GM12878 (cell line): ENCODE measurements at regions not wholly inside any gene's neighbourhood (a gene's known extent, or its start where the extent isn't known, plus 50 kb on each side); places are given as distances from the start of the nearest gene placed in this dataset.

Experiments
- ATAC-seq: fragments of 200-7000 bp; cut with Tn5 transposase; 3 replicates; pipeline ENCODE4 v1.9.1; 2020; ENCODE audit warnings: mild to moderate bottlenecking, moderate library complexity
- BruUV-seq: library from RNA; stranded (reverse); fragments of 400-500 nt; replicated peaks from 2 replicates; lab custom pipeline; 2021; lab: Mats Ljungman, UMichigan
- CTCF ChIA-PET: fragments of 300-600 bp; sonication (Branson Sonifier 250); formaldehyde crosslinking; extraction: SDS; loops from one replicate; lab custom pipeline; 2021; ENCODE audit warnings: inconsistent platforms; lab: Yijun Ruan, JAX
- POLR2A ChIA-PET: fragments of 350-600 bp; formaldehyde crosslinking; extraction: SDS; loops from one replicate; lab custom pipeline; 2021; ENCODE audit warnings: inconsistent platforms; lab: Charles Lee
- RAD21 ChIA-PET: fragments of 300-600 bp; sonication (Branson Sonifier 250); formaldehyde crosslinking; loops from one replicate; lab custom pipeline; 2023; ENCODE audit warnings: antibody characterized with exemption; ENCODE audit not compliant: unreplicated experiment; lab: Charles Lee
- SMC1A ChIA-PET: fragments of 300-600 bp; sonication (Branson Sonifier 250); formaldehyde crosslinking; loops from one replicate; lab custom pipeline; 2023; ENCODE audit not compliant: unreplicated experiment, uncharacterized antibody; lab: Charles Lee
- DNase-seq: peaks from one replicate; pipeline ENCODE4 v3.0.0-alpha.2; 2011; ENCODE audit warnings: low read depth, low spot score
- FAIRE-seq: peaks from 3 replicates; lab custom pipeline; 2011; peaks lifted over from hg19 to GRCh38; lab: Jason Lieb, UNC
- H2AFZ ChIP-seq: 2 replicates; pipeline ENCODE4 v1.6.0; 2011; ENCODE audit warnings: low read depth, low read length, control low read depth; ENCODE audit not compliant: control insufficient read depth
- H3K27ac ChIP-seq: 2 replicates; pipeline ENCODE4 v1.5.1; 2011; ENCODE audit warnings: control low read depth; ENCODE audit not compliant: control insufficient read depth, insufficient read depth
- H3K27me3 ChIP-seq, 2 experiments: replicated peaks in 1 of 2; 2 replicates each; pipeline versions ENCODE4 v1.6.0 to v1.6.1; 2011; ENCODE audit warnings: low read length in 1 of 2; ENCODE audit not compliant: control insufficient read depth in 2 of 2, insufficient read depth in 2 of 2
- H3K36me3 ChIP-seq, 2 experiments: 2 replicates each; pipeline ENCODE4 v1.5.1; 2011; ENCODE audit warnings: low read length in 1 of 2; ENCODE audit not compliant: control insufficient read depth in 2 of 2, insufficient read depth in 2 of 2
- H3K4me1 ChIP-seq: 2 replicates; pipeline ENCODE4 v1.6.1; 2011; ENCODE audit warnings: mild to moderate bottlenecking, low read length, moderate library complexity, mixed read lengths; ENCODE audit not compliant: control insufficient read depth, insufficient read depth
- H3K4me2 ChIP-seq: 2 replicates; pipeline ENCODE4 v1.6.0; 2011; ENCODE audit warnings: control low read depth; ENCODE audit not compliant: control insufficient read depth, insufficient read depth
- H3K4me3 ChIP-seq: fragments of 200-600 bp; sonication (generic); 2 replicates; pipeline ENCODE4 v1.5.1; 2016
- H3K79me2 ChIP-seq: 2 replicates; pipeline ENCODE4 v1.6.0; 2011; ENCODE audit warnings: low read length; ENCODE audit not compliant: control insufficient read depth, insufficient read depth
- H3K9ac ChIP-seq: 2 replicates; pipeline ENCODE4 v1.8.0; 2011; ENCODE audit warnings: low read length, control low read depth, mixed read lengths; ENCODE audit not compliant: control insufficient read depth, insufficient read depth
- H3K9me3 ChIP-seq: replicated peaks from 3 replicates; pipeline ENCODE4 v1.5.1; 2011; ENCODE audit warnings: mild to moderate bottlenecking, low read length; ENCODE audit not compliant: control insufficient read depth, insufficient read depth
- H4K20me1 ChIP-seq: 2 replicates; pipeline ENCODE4 v1.6.0; 2011; ENCODE audit not compliant: control insufficient read depth, insufficient read depth
- CBX3 ChIP-seq: fragments of 200-600 bp; sonication (generic); IDR thresholded peaks from 2 replicates; pipeline ENCODE4 v1.6.1; 2016; ENCODE audit warnings: low read depth, borderline replicate concordance
- CEBPB ChIP-seq, 2 experiments: fragments of 150-350 bp in 1 of 2; IDR thresholded peaks; 2 replicates each; pipeline ENCODE4 v1.6.1; 2012 to 2014; ENCODE audit warnings: low read depth in 2 of 2, low read length in 2 of 2, borderline replicate concordance in 1 of 2, inconsistent platforms in 1 of 2
- E2F4 ChIP-seq: IDR thresholded peaks from 2 replicates; pipeline ENCODE4 v1.6.1; 2012; ENCODE audit warnings: low read depth, low read length, improper control_type of control experiment
- HDAC2 ChIP-seq: fragments of 200-600 bp; sonication (generic); IDR thresholded peaks from 2 replicates; pipeline ENCODE4 v1.6.1; 2017
- IRF5 ChIP-seq: fragments of 450-650 bp; IDR thresholded peaks from 2 replicates; pipeline ENCODE4 v1.6.1; 2017; ENCODE audit warnings: borderline replicate concordance
- KDM1A ChIP-seq: fragments of 200-600 bp; sonication (generic); IDR thresholded peaks from 2 replicates; pipeline ENCODE4 v1.6.1; 2016; ENCODE audit warnings: borderline replicate concordance
- MXI1 ChIP-seq: fragments of 150-350 bp; IDR thresholded peaks from 2 replicates; pipeline ENCODE4 v1.6.1; 2011; ENCODE audit warnings: low read depth, mild to moderate bottlenecking, inconsistent platforms, low read length, improper control_type of control experiment
- NR2C1 ChIP-seq: fragments of 450-650 bp; IDR thresholded peaks from 2 replicates; pipeline ENCODE4 v1.6.1; 2017; ENCODE audit warnings: antibody characterized with exemption, mild to moderate bottlenecking, moderate library complexity
- RAD51 ChIP-seq: fragments of 450-650 bp; IDR thresholded peaks from 2 replicates; pipeline ENCODE4 v1.6.1; 2016; ENCODE audit warnings: moderate library complexity, mild to moderate bottlenecking, inconsistent platforms
- SMAD1 ChIP-seq: fragments of 450-650 bp; IDR thresholded peaks from 2 replicates; pipeline ENCODE4 v1.6.1; 2018; ENCODE audit warnings: mild to moderate bottlenecking, low read depth; ENCODE audit not compliant: partially characterized antibody
- SP1 ChIP-seq: IDR thresholded peaks from one replicate; pipeline ENCODE4 v1.6.1; 2011; ENCODE audit warnings: low read depth, low read length
- STAT1 ChIP-seq: fragments of 450-650 bp; conservative IDR thresholded peaks from 2 replicates; pipeline ENCODE4 v1.6.1; 2014; ENCODE audit warnings: antibody characterized with exemption, mild to moderate bottlenecking
- STAT3 ChIP-seq: IDR thresholded peaks from 2 replicates; pipeline ENCODE4 v1.6.1; 2011; ENCODE audit warnings: low read depth, low read length, improper control_type of control experiment
- ZNF384 ChIP-seq: IDR thresholded peaks from 2 replicates; pipeline ENCODE4 v1.6.1; 2012; ENCODE audit warnings: low read depth, mild to moderate bottlenecking, low read length, improper control_type of control experiment, borderline replicate concordance
- WGBS: methylation state at CpG from one replicate; pipeline ENCODE4 v1.1.6; 2016; ENCODE audit warnings: low lambda C conversion rate; ENCODE audit not compliant: insufficient replicate concordance, insufficient coverage; ENCODE audit errors: missing lambda C conversion rate; 5-methylcytosine and 5-hydroxymethylcytosine counted together
- in situ Hi-C: fragments of 300-500 bp; cut with MboI; formaldehyde crosslinking; loops from 9 replicates; pipeline ENCODE4 v1.14.3; 2018; ENCODE audit warnings: mixed read lengths
- intact Hi-C: fragments of 100-400 bp; cut with micrococcal nuclease; formaldehyde crosslinking; loops from one replicate; pipeline ENCODE4 v1.14.2; 2022; ENCODE audit not compliant: unreplicated experiment

GRCh38 chr4:187903106-187903505, 92.5 kb upstream of the ZFP42 start (continued):
- TF ChIP-seq STAT1: no peak
- TF ChIP-seq IRF5: no peak
- no peak for TF ChIP-seq SMAD1
- TF ChIP-seq RAD51: no peak
- no peak for TF ChIP-seq MXI1
- TF ChIP-seq HDAC2: no peak
- no peak for TF ChIP-seq KDM1A
- no peak for TF ChIP-seq E2F4
- no peak for TF ChIP-seq STAT3

DNA sequence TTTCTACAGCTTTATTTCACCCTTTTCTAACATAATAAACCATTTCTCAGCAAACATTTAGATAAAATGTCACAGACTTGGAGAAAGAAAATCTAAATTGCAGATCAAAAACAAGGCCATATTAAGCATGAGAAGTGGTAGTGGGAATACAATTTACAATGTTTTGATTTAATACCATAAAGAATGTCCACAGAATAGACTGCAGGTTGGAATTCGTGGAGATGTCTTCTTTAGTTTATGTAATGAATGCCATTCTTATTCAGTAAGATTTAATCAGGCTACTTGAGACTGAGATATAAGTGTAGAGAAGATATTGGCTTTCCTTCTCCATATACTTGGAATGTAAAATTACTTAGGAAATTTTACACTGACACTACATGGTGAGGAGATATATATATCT, 91.9 kb upstream of the ZFP42 start:
- ChIA-PET RAD21 (no interaction called here), POLR2A (no interaction called here), SMC1A (no interaction called here)
- H3K36me3 ChIP-seq: no peaks in the 10 kb centered on the region
- no peak overlapping the region for H3K4me3 ChIP-seq
- no peak overlapping the region for H3K27ac ChIP-seq
- in situ Hi-C loops (no loop called here), intact Hi-C loops (no loop called here)
- no peak overlapping the region for H2AFZ ChIP-seq
- H3K27me3 ChIP-seq: no peaks in the 10 kb centered on the region
- ATAC-seq (no peak), DNase-seq (no peak), FAIRE-seq (no peak)
- no peaks in the 10 kb centered on the region for H4K20me1 ChIP-seq
- H3K9ac ChIP-seq: no peak overlapping the region
- WGBS: 0% methylated on average over 1 of the region's 1 CpG
- TF ChIP-seq NR2C1 (no peak), SP1 (no peak), CEBPB (IDR thresholded peaks at IDR 0.05; ENCODE audit: borderline replicate concordance in 1 of 2, low read depth in 2 of 2, low read length in 2 of 2) (no peak), CBX3 (no peak), ZNF384 (no peak)
- TF ChIP-seq, all 136 proteins: peak for 0
- CTCF ChIA-PET: no interaction called here
- Histone ChIP-seq H3K4me1 (no peaks in the 10 kb centered on the region), H3K4me2 (no peak overlapping the region), H3K79me2 (no peaks in the 10 kb centered on the region), H3K9me3 (no peaks in the 10 kb centered on the region)
- no TSS peak for BruUV-seq
